CD8-positive, alpha-beta memory T cell (primary cell): ENCODE measurements at regions not wholly inside any gene's neighbourhood (a gene's known extent, or its start where the extent isn't known, plus 50 kb on each side); places are given as distances from the start of the nearest gene placed in this dataset.
A peak's percentile ranks its signal among the peaks of the same experiment; 100 is the strongest.

ENCODE experiments used
- CTCF ChIA-PET: fragments of 350-600 bp; sonication (Branson Sonifier 250); formaldehyde crosslinking; loops from one replicate; lab custom pipeline; 2021; ENCODE audit warnings: antibody characterized with exemption; lab: Charles Lee
- POLR2A ChIA-PET: fragments of 350-600 bp; sonication (Branson Sonifier 250); formaldehyde crosslinking; loops from one replicate; lab custom pipeline; 2021; ENCODE audit warnings: antibody characterized with exemption; lab: Charles Lee
- DNase-seq, 5 donors: peaks; one replicate each; pipeline versions ENCODE4 v3.0.0 to v3.0.0-alpha.2; 2020 to 2022; ENCODE audit warnings: mixed read lengths in 1 of 5
- H3K27ac ChIP-seq: one replicate; pipeline ENCODE4 v1.7.0; 2013; ENCODE audit warnings: low read depth, mild to moderate bottlenecking, low read length, moderate library complexity
- H3K27me3 ChIP-seq: 2 replicates; pipeline ENCODE4 v1.7.0; 2013; ENCODE audit warnings: low read length, mild to moderate bottlenecking; ENCODE audit not compliant: insufficient read depth, poor library complexity, severe bottlenecking
- H3K36me3 ChIP-seq: 2 replicates; pipeline ENCODE4 v1.7.0; 2013; ENCODE audit warnings: mild to moderate bottlenecking, low read length, moderate library complexity; ENCODE audit not compliant: insufficient read depth
- H3K4me1 ChIP-seq: 2 replicates; pipeline ENCODE4 v1.7.0; 2013; ENCODE audit warnings: mild to moderate bottlenecking, low read length, moderate library complexity; ENCODE audit not compliant: insufficient read depth
- H3K4me3 ChIP-seq: 2 replicates; pipeline ENCODE4 v1.7.0; 2013; ENCODE audit warnings: mild to moderate bottlenecking, low read length
- H3K9me3 ChIP-seq: 2 replicates; pipeline ENCODE4 v1.7.0; 2013; ENCODE audit warnings: mild to moderate bottlenecking, low read length
- H3K27ac Mint-ChIP-seq, 8 donors: one replicate each; pipeline ENCODE4 v1.8.0; 2020 to 2021; ENCODE audit warnings: mixed read lengths in 8 of 8, mild to moderate bottlenecking in 6 of 8, inconsistent platforms in 3 of 8, moderate library complexity in 3 of 8
- H3K27me3 Mint-ChIP-seq, 2 donors: one replicate each; pipeline ENCODE4 v1.8.0; 2020 to 2021; ENCODE audit warnings: mixed read lengths in 2 of 2, mild to moderate bottlenecking in 1 of 2, moderate library complexity in 1 of 2
- H3K36me3 Mint-ChIP-seq, 3 donors: one replicate each; pipeline ENCODE4 v1.8.0; 2020 to 2021; ENCODE audit warnings: mixed read lengths in 3 of 3, inconsistent platforms in 1 of 3, mild to moderate bottlenecking in 1 of 3
- H3K4me1 Mint-ChIP-seq, 3 donors: one replicate each; pipeline ENCODE4 v1.8.0; 2020 to 2021; ENCODE audit warnings: mixed read lengths in 3 of 3, inconsistent platforms in 1 of 3, mild to moderate bottlenecking in 1 of 3
- H3K4me3 Mint-ChIP-seq, 7 donors: one replicate each; pipeline ENCODE4 v1.8.0; 2020 to 2021; ENCODE audit warnings: mixed read lengths in 7 of 7, mild to moderate bottlenecking in 6 of 7, moderate library complexity in 4 of 7, inconsistent platforms in 2 of 7
- H3K9me3 Mint-ChIP-seq, 5 donors: one replicate each; pipeline ENCODE4 v1.8.0; 2020 to 2022; ENCODE audit warnings: mixed read lengths in 5 of 5, mild to moderate bottlenecking in 3 of 5, moderate library complexity in 2 of 5, inconsistent platforms in 1 of 5

- Mint-ChIP-seq H3K27me3 (peaks cover 12 to 13% of the 10 kb centered on the region in 2 donors), H3K9me3 (peaks cover 0 to 3% (median 0%) of the 10 kb centered on the region in 5 donors), H3K27ac (no peak overlapping the region), H3K4me1 (no peaks in the 10 kb centered on the region), H3K4me3 (no peak overlapping the region), H3K36me3 (no peaks in the 10 kb centered on the region)
- no peaks in the 10 kb centered on the region for H3K9me3 ChIP-seq
- no peaks in the 10 kb centered on the region for H3K4me1 ChIP-seq
- no peaks in the 10 kb centered on the region for H3K27me3 ChIP-seq
- H3K36me3 ChIP-seq: no peaks in the 10 kb centered on the region
- no peak overlapping the region for H3K4me3 ChIP-seq
- no peak overlapping the region for H3K27ac ChIP-seq
- CTCF ChIA-PET: no interaction called here
- POLR2A ChIA-PET: no interaction called here
- DNase-seq: no peak
Observed at GRCh38 chr2:71814885-71815284, 332.8 kb downstream of the CYP26B1 start.

DNA sequence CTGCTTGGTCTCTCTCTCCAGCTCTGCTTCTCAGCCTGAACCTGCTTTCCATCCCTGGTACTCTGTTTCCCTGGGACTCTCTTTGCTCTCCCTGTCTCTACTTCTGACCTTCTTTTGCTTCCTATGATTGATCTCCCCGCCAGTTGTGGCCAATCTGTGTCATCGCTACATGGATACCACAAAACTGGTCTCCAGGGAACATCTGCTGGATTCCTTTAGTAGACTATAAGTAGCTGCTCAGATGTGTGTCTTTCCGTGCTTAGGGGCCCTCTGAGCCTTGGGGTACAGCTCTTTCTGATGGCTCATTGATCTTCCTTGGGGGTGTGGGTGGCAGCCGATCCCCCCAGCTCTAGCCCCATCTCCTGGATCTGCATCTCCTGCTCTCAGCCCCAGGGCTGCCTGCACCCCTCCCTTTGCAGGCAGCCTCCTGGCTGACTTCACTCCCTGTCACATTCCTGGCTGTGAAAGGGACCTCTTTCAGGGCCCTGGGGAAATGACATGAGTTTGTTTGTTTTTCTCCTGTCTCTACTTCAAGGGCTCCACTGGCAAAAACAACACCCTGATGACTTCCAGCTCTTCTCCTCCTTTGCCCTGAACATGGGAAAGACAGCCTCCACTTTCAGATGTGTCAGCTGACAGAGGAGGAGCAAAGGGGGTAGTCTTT lies 333.7 kb downstream of the CYP26B1 start:
- ChIA-PET CTCF (no interaction called here), POLR2A (no interaction called here)
- H3K27ac ChIP-seq: no peak overlapping the region
- no peaks in the 10 kb centered on the region for H3K9me3 ChIP-seq
- no peak overlapping the region for H3K27ac Mint-ChIP-seq
- no peak overlapping the region for H3K4me3 ChIP-seq
- no peaks in the 10 kb centered on the region for H3K4me1 ChIP-seq
- H3K4me1 Mint-ChIP-seq: no peaks in the 10 kb centered on the region
- H3K4me3 Mint-ChIP-seq: no peak overlapping the region
- no peaks in the 10 kb centered on the region for H3K36me3 Mint-ChIP-seq
- peaks cover 0 to 3% (median 0%) of the 10 kb centered on the region in 5 donors for H3K9me3 Mint-ChIP-seq
- H3K27me3 ChIP-seq: no peaks in the 10 kb centered on the region
- no peaks in the 10 kb centered on the region for H3K36me3 ChIP-seq
- DNase-seq: no peak
- H3K27me3 Mint-ChIP-seq: peaks cover 12 to 13% of the 10 kb centered on the region in 2 donors

- H3K27ac Mint-ChIP-seq: no peak overlapping the region
Observed at GRCh38 chr2:71813315-71813714, 334.3 kb downstream of the CYP26B1 start.

DNA sequence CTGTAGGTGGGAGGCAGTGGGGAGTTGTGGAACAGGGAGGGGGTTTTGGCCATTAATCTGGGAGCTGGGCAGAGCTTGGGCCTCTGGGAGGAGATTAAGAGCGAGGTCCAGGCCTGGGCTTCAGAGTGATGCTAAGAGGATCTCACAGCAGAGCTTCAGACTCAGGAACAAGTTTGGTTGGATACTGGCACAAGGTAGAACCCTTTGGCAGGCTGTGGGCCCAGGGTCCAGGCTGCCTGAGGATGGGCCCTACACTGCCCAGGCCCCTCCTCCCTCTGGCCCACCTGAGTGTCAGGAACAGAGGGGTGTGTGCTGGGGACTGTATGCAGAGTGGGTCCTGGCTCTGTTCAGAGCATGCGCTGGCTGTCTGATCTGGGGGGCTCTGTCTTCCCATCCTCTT lies 334.9 kb downstream of the CYP26B1 start:
- no peak overlapping the region for H3K27ac Mint-ChIP-seq

More at GRCh38 chr2:71813315-71813714, 334.3 kb downstream of the CYP26B1 start:
- CTCF ChIA-PET: no interaction called here
- H3K4me1 ChIP-seq: no peaks in the 10 kb centered on the region
- H3K4me3 Mint-ChIP-seq: no peak overlapping the region
- no peak overlapping the region for H3K4me3 ChIP-seq
- H3K36me3 Mint-ChIP-seq: no peaks in the 10 kb centered on the region
- no peak for DNase-seq
- no peaks in the 10 kb centered on the region for H3K9me3 ChIP-seq
- peaks cover 0 to 3% (median 0%) of the 10 kb centered on the region in 5 donors for H3K9me3 Mint-ChIP-seq
- H3K4me1 Mint-ChIP-seq: no peaks in the 10 kb centered on the region
- H3K27ac ChIP-seq: no peak overlapping the region
- POLR2A ChIA-PET: no interaction called here
- H3K27me3 ChIP-seq: no peaks in the 10 kb centered on the region
- no peaks in the 10 kb centered on the region for H3K36me3 ChIP-seq
- H3K27me3 Mint-ChIP-seq: peaks cover 12 to 13% of the 10 kb centered on the region in 2 donors

DNA sequence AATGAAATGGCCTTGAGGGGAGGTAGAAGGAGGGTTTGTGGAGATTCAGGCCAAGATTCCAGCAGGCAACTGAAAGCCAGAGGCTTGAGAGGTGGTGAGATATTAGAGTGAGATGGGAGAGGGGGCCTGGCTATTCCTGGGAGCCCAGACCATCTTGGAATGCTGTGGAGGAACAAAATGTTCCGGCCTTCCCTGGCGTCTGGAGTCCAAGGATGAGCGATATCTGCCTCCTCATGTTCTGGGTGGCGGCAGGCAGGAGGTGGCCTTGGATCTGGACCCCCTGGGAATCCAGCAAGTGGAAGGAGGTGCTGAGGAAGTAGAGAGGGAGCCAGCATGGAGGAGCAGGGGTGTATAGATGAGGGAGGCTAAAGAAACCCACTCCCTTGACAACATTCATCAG lies 335.9 kb downstream of the CYP26B1 start:
- Mint-ChIP-seq H3K27me3 (peaks cover 8 to 13% of the 10 kb centered on the region in 2 donors), H3K36me3 (no peaks in the 10 kb centered on the region), H3K27ac (peak overlapping the region in 1 of 8 donors; percentile 83), H3K4me1 (no peaks in the 10 kb centered on the region), H3K9me3 (peaks cover 0 to 3% (median 0%) of the 10 kb centered on the region in 5 donors), H3K4me3 (no peak overlapping the region)
- H3K4me1 ChIP-seq: no peaks in the 10 kb centered on the region
- DNase-seq: no peak
- no peaks in the 10 kb centered on the region for H3K36me3 ChIP-seq
- H3K27me3 ChIP-seq: no peaks in the 10 kb centered on the region
- no peaks in the 10 kb centered on the region for H3K9me3 ChIP-seq
- H3K27ac ChIP-seq: no peak overlapping the region
- no peak overlapping the region for H3K4me3 ChIP-seq
- CTCF ChIA-PET: no interaction called here
- POLR2A ChIA-PET: no interaction called here

More for the DNA sequence above, 334.9 kb downstream of the CYP26B1 start:
- H3K36me3 ChIP-seq: no peaks in the 10 kb centered on the region
- peaks cover 0 to 3% (median 0%) of the 10 kb centered on the region in 5 donors for H3K9me3 Mint-ChIP-seq
- H3K4me1 ChIP-seq: no peaks in the 10 kb centered on the region
- ChIA-PET CTCF (no interaction called here), POLR2A (no interaction called here)
- H3K4me3 Mint-ChIP-seq: no peak overlapping the region
- no peaks in the 10 kb centered on the region for H3K36me3 Mint-ChIP-seq
- H3K4me3 ChIP-seq: no peak overlapping the region
- no peak overlapping the region for H3K27ac ChIP-seq
- H3K27me3 ChIP-seq: no peaks in the 10 kb centered on the region
- no peaks in the 10 kb centered on the region for H3K4me1 Mint-ChIP-seq
- H3K27me3 Mint-ChIP-seq: peaks cover 8 to 13% of the 10 kb centered on the region in 2 donors
- no peak for DNase-seq
- H3K9me3 ChIP-seq: no peaks in the 10 kb centered on the region

DNA sequence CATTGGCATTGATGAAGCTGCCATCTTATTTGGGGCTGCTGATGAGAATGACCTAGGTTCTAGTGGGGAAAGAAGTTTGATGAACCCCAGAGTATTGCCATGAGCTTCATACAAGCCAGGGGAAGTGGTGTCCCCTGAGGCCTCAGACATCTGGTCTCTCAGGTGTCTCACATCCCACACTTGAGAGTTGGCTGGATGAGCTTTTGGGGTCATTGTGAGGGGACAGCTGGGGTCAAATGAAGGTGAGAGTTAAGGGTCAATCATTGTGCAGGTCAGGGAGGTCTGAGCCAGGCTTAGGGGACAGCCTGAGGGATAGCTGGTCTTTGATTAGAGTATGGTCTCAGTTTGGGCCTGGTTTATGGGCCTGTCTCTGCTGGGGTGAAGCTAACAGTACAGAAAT lies 336.5 kb downstream of the CYP26B1 start:
- H3K27ac ChIP-seq: no peak overlapping the region
- CTCF ChIA-PET: no interaction called here

DNA sequence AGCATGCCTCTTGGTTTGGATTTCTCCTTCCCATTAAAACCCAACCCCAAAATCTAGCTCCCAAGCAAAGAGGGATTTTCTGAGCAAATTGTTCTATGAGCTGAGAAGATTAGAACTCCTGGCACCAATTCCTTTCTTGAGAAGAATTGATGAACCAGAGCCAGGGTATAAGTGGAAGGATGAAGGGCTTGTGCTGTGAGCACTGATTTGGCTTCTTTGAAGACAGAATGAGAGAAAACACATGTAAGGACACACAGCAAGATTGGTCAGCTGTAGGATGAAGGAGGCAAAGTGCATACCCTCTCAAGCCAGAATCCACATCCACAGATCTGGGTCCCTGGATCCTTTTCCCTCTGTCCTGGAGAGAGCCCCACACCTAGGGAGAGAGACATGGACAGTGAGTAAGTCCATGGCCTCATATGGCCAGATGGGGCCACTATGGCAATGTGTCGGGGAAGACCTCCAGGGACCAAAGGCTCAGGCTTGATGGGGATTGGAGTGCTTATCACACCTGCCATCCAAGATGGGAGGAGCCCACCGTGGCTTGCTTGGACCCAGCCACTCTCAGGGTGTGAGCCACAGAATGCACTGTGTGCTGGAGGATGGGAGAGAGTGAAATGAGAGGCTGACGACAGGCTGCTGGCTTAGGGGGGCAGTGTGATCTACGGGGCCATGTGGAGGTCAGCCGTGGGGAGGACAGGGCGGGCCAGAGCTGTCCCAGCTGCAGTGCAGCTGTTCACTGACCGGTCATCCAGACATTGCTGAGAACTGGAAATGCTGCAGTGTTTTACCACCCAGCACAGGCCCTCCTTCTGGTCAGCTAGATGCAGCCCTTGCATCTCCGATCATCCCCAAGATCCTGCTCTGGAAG lies 339.8 kb downstream of the CYP26B1 start:
- no peak overlapping the region for H3K27ac Mint-ChIP-seq
- Histone ChIP-seq H3K4me3 (no peak overlapping the region), H3K4me1 (no peaks in the 10 kb centered on the region), H3K36me3 (no peaks in the 10 kb centered on the region), H3K27ac (no peak overlapping the region), H3K9me3 (no peaks in the 10 kb centered on the region), H3K27me3 (no peaks in the 10 kb centered on the region)
- ChIA-PET CTCF (no interaction called here), POLR2A (no interaction called here)
- no peaks in the 10 kb centered on the region for H3K9me3 Mint-ChIP-seq
- H3K27me3 Mint-ChIP-seq: peaks cover 0 to 2% of the 10 kb centered on the region in 2 donors
- no peaks in the 10 kb centered on the region for H3K4me1 Mint-ChIP-seq
- no peaks in the 10 kb centered on the region for H3K36me3 Mint-ChIP-seq
- H3K4me3 Mint-ChIP-seq: no peak overlapping the region
- no peak for DNase-seq

More for the DNA sequence above, 336.5 kb downstream of the CYP26B1 start:
- no peak for DNase-seq
- Mint-ChIP-seq H3K27ac (no peak overlapping the region), H3K27me3 (peaks cover 6 to 13% of the 10 kb centered on the region in 2 donors), H3K9me3 (peaks cover 0 to 3% (median 0%) of the 10 kb centered on the region in 5 donors), H3K36me3 (no peaks in the 10 kb centered on the region), H3K4me1 (no peaks in the 10 kb centered on the region), H3K4me3 (no peak overlapping the region)
- no peak overlapping the region for H3K4me3 ChIP-seq
- no peaks in the 10 kb centered on the region for H3K36me3 ChIP-seq
- no peaks in the 10 kb centered on the region for H3K4me1 ChIP-seq
- H3K9me3 ChIP-seq: no peaks in the 10 kb centered on the region
- H3K27me3 ChIP-seq: no peaks in the 10 kb centered on the region
- POLR2A ChIA-PET: no interaction called here

DNA sequence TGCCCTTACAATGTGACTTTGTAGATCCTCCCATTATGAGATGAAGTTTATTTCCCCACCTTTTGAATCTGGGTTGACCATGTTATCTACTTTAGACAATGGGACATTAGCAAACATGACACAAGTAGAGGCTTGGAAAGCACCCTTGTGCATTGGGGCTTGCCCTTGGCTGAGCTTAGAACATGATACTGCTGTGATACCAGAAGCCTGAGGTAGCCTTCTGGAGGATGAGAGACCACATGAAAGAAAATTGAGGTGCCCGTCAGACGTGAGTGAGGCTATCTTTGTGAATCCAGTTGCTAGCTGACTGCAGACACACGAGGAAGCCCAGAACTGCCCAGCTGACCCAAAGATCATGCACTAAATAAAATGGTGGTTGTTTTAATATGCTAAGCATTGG lies 341.2 kb downstream of the CYP26B1 start:
- Histone ChIP-seq H3K9me3 (no peaks in the 10 kb centered on the region), H3K4me3 (no peak overlapping the region), H3K4me1 (no peaks in the 10 kb centered on the region), H3K36me3 (no peaks in the 10 kb centered on the region), H3K27ac (no peak overlapping the region), H3K27me3 (no peaks in the 10 kb centered on the region)
- no peak overlapping the region for H3K27ac Mint-ChIP-seq
- POLR2A ChIA-PET: no interaction called here
- CTCF ChIA-PET: no interaction called here
- H3K9me3 Mint-ChIP-seq: no peaks in the 10 kb centered on the region
- H3K27me3 Mint-ChIP-seq: peaks cover 1 to 5% of the 10 kb centered on the region in 2 donors
- no peaks in the 10 kb centered on the region for H3K36me3 Mint-ChIP-seq
- no peak overlapping the region for H3K4me3 Mint-ChIP-seq
- no peaks in the 10 kb centered on the region for H3K4me1 Mint-ChIP-seq
- DNase-seq: no peak
